ENCODE measurements at regions not wholly inside any gene's neighbourhood (a gene's known extent, or its start where the extent isn't known, plus 50 kb on each side); places are given as distances from the start of the nearest gene placed in this dataset.
A peak's percentile ranks its signal among the peaks of the same experiment; 100 is the strongest.

DNA sequence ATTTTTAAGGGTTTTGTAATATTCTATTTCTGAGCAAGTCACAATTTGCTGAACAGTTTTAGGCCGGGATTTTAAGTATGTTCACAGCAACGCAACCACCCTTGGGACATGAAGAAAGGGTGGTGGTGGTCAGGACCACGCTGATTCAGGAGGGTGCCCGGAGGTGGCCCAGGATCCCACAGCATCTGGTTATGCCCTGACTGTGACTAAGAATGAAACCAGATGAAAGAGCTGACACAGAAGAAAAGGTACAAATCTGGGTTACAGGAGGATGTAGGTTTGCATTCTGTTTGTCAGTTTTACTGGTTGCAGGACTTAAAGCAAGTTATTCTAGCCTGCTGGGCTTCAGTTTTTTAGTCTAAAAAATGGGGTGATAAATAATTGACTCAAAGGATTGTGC lies 279.7 kb downstream of the CCSER2 start:
- no peak overlapping the region for H3K4me2 ChIP-seq (ENCODE audit: low read depth, low read length, poor library complexity, severe bottlenecking)
- no peaks in the 10 kb centered on the region for H3K27me3 ChIP-seq (ENCODE audit: low read length)
- no peaks in the 10 kb centered on the region for H4K20me1 ChIP-seq (ENCODE audit: low read depth, low read length)
- TF ChIP-seq, protein P1, sequence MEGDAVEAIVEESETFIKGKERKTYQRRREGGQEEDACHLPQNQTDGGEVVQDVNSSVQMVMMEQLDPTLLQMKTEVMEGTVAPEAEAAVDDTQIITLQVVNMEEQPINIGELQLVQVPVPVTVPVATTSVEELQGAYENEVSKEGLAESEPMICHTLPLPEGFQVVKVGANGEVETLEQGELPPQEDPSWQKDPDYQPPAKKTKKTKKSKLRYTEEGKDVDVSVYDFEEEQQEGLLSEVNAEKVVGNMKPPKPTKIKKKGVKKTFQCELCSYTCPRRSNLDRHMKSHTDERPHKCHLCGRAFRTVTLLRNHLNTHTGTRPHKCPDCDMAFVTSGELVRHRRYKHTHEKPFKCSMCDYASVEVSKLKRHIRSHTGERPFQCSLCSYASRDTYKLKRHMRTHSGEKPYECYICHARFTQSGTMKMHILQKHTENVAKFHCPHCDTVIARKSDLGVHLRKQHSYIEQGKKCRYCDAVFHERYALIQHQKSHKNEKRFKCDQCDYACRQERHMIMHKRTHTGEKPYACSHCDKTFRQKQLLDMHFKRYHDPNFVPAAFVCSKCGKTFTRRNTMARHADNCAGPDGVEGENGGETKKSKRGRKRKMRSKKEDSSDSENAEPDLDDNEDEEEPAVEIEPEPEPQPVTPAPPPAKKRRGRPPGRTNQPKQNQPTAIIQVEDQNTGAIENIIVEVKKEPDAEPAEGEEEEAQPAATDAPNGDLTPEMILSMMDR (IDR thresholded peaks at IDR 0.05; ENCODE audit: insufficient read depth, low read length, poor library complexity, severe bottlenecking) = no peak
- no peak for TF ChIP-seq EZH2phosphoT487 (conservative IDR thresholded peaks at IDR 0.05; ENCODE audit: low read length)
- no peaks in the 10 kb centered on the region for H3K36me3 ChIP-seq (ENCODE audit: low read length)
- no peaks in the 10 kb centered on the region for H3K79me2 ChIP-seq (ENCODE audit: insufficient read depth, low read length)
- no peak overlapping the region for H3K4me3 ChIP-seq (ENCODE audit: insufficient read depth, low read length, poor library complexity, severe bottlenecking)
- H2AFZ ChIP-seq (ENCODE audit: low read depth, low read length, severe bottlenecking) = no peak overlapping the region
- H3K9me2 ChIP-seq (replicated peaks; ENCODE audit: insufficient read depth, low read length) = no peaks in the 10 kb centered on the region
- no peak overlapping the region for H3K27ac ChIP-seq (ENCODE audit: low read depth, low read length)
- no peak overlapping the region for H3K9ac ChIP-seq (ENCODE audit: low read length)
- no peaks in the 10 kb centered on the region for H3K9me3 ChIP-seq (ENCODE audit: insufficient read depth, low read length)
- no peaks in the 10 kb centered on the region for H3F3A ChIP-seq (ENCODE audit: insufficient read depth)

DNA sequence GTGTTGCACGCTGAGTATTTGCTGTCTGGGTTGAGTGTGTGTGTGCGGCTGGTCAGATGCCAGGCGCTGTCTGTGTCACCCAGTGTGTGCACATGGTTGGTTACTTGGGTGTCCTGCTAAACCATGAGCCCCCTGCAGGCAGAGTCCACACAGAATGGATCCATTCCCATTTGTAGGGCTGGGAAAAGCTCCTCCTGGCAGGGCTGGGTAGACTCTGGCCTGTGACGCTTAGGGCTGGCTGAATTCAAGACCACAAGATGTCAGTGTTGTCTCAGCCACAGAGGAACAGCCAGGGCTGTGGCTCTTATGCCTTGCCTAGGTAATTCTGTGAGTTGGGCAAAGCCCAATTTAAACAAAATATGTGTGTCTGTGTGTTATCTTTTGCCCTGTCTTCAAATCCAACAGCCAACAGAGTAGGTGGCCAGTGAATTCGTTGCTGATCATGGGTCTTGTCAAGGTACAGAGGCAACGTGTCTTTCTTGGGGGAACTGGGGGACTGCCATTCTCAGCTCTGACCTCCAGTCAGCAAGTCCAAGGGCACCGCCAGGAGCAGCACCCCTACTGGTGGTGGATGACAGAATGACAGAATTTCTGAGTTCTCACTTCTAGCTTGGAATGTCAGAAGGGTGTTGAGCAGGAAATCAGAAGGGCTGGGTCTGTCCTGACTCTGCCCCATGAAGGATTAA lies 285.1 kb downstream of the CCSER2 start:
- H3K36me3 ChIP-seq (ENCODE audit: low read length) = no peaks in the 10 kb centered on the region
- no peaks in the 10 kb centered on the region for H3K27me3 ChIP-seq (ENCODE audit: low read length)
- H3K4me3 ChIP-seq (ENCODE audit: insufficient read depth, low read length, poor library complexity, severe bottlenecking) = no peak overlapping the region
- no peaks in the 10 kb centered on the region for H3K9me3 ChIP-seq (ENCODE audit: insufficient read depth, low read length)
- TF ChIP-seq EZH2phosphoT487 (conservative IDR thresholded peaks at IDR 0.05; ENCODE audit: low read length) = no peak
- TF ChIP-seq, protein P1 (IDR thresholded peaks at IDR 0.05; ENCODE audit: insufficient read depth, low read length, poor library complexity, severe bottlenecking) = peak; percentile 16
- no peaks in the 10 kb centered on the region for H3K79me2 ChIP-seq (ENCODE audit: insufficient read depth, low read length)
- no peaks in the 10 kb centered on the region for H4K20me1 ChIP-seq (ENCODE audit: low read depth, low read length)
- no peak overlapping the region for H3K9ac ChIP-seq (ENCODE audit: low read length)
- H3F3A ChIP-seq (ENCODE audit: insufficient read depth) = no peaks in the 10 kb centered on the region
- H3K9me2 ChIP-seq (replicated peaks; ENCODE audit: insufficient read depth, low read length) = no peaks in the 10 kb centered on the region
- no peak overlapping the region for H2AFZ ChIP-seq (ENCODE audit: low read depth, low read length, severe bottlenecking)
- no peak overlapping the region for H3K27ac ChIP-seq (ENCODE audit: low read depth, low read length)
- H3K4me2 ChIP-seq (ENCODE audit: low read depth, low read length, poor library complexity, severe bottlenecking) = no peak overlapping the region

DNA sequence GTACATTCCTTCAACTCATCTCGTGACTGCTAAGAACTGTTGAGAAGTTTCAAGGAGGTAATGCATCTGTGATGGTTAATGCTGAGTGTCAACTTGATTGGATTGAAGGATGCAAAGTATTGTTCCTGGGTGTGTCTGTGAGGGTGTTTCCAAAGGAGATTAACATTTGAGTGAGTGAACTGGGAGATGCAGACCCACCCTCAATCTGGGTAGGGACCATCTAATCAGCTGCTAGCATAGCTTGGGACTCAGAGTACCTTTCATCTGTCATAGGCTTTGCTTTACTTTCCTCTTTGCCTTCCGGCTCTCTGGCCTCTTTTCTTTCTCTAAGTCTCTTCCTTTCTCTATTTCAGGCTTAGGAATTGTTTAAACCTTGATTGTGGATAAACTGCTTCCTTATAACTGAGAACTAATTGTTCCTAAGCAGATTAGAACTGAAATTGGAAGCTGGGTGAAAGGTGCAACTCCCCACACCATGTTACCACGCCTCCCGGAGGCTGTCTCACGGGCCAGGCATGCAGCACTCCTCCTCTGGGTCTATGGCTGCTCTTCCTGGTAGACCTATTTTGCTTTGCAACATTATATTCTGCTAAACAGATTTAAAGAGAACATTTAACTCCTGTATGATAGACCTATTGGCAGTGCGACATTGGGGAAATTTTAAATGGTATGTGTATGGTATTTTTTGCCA lies 298.2 kb downstream of the CCSER2 start:
- H2AFZ ChIP-seq (ENCODE audit: low read depth, low read length, severe bottlenecking) = no peak overlapping the region
- no peaks in the 10 kb centered on the region for H3K9me2 ChIP-seq (replicated peaks; ENCODE audit: insufficient read depth, low read length)
- no peaks in the 10 kb centered on the region for H3K9me3 ChIP-seq (ENCODE audit: insufficient read depth, low read length)
- H3K27me3 ChIP-seq (ENCODE audit: low read length) = no peaks in the 10 kb centered on the region
- no peaks in the 10 kb centered on the region for H4K20me1 ChIP-seq (ENCODE audit: low read depth, low read length)
- no peaks in the 10 kb centered on the region for H3K79me2 ChIP-seq (ENCODE audit: insufficient read depth, low read length)
- TF ChIP-seq EZH2phosphoT487 (conservative IDR thresholded peaks at IDR 0.05; ENCODE audit: low read length) = no peak
- TF ChIP-seq, protein P1 (IDR thresholded peaks at IDR 0.05; ENCODE audit: insufficient read depth, low read length, poor library complexity, severe bottlenecking) = no peak
- H3F3A ChIP-seq (ENCODE audit: insufficient read depth) = no peaks in the 10 kb centered on the region
- no peak overlapping the region for H3K4me2 ChIP-seq (ENCODE audit: low read depth, low read length, poor library complexity, severe bottlenecking)
- H3K9ac ChIP-seq (ENCODE audit: low read length) = no peak overlapping the region
- no peaks in the 10 kb centered on the region for H3K36me3 ChIP-seq (ENCODE audit: low read length)
- no peak overlapping the region for H3K27ac ChIP-seq (ENCODE audit: low read depth, low read length)
- H3K4me3 ChIP-seq (ENCODE audit: insufficient read depth, low read length, poor library complexity, severe bottlenecking) = no peak overlapping the region
